Vagina (tissue), 2 donors: ENCODE measurements at regions not wholly inside any gene's neighbourhood (a gene's known extent, or its start where the extent isn't known, plus 50 kb on each side); places are given as distances from the start of the nearest gene placed in this dataset.

ENCODE experiments used
- DNase-seq, 2 donors: peaks; one replicate each; pipeline ENCODE4 v3.0.0-alpha.2; 2017; ENCODE audit errors: extremely low spot score in 2 of 2
- H3K27ac ChIP-seq: fragments of 200-600 bp; sonication (generic); one replicate; pipeline ENCODE4 v1.5.1; 2019
- H3K27me3 ChIP-seq: fragments of 200-600 bp; sonication (generic); one replicate; pipeline ENCODE4 v1.5.1; 2019
- H3K36me3 ChIP-seq, 2 donors: fragments of 200-600 bp; sonication (generic); one replicate each; pipeline ENCODE4 v1.5.1; 2017 to 2019
- H3K4me1 ChIP-seq: fragments of 200-600 bp; sonication (generic); one replicate; pipeline ENCODE4 v1.5.1; 2019
- H3K4me3 ChIP-seq, 2 donors: fragments of 200-600 bp; sonication (generic); 1 replicate in 1 of 2; 2 replicates in 1 of 2; pipeline ENCODE4 v1.5.1; 2016 to 2019
- H3K9me3 ChIP-seq: fragments of 200-600 bp; sonication (generic); one replicate; pipeline ENCODE4 v1.5.1; 2019
- POLR2A ChIP-seq, 2 donors: fragments of 450-650 bp; IDR thresholded peaks; one replicate each; pipeline ENCODE4 v1.6.1; 2017; ENCODE audit warnings: antibody characterized with exemption in 2 of 2, mild to moderate bottlenecking in 2 of 2, moderate library complexity in 2 of 2
- POLR2AphosphoS5 ChIP-seq, 2 donors: sonication (generic); formaldehyde crosslinking; IDR thresholded peaks; one replicate each; pipeline ENCODE4 v1.9.0; 2017; ENCODE audit warnings: antibody characterized with exemption in 2 of 2, mild to moderate bottlenecking in 2 of 2, low read depth in 1 of 2; ENCODE audit not compliant: insufficient read depth in 1 of 2
- intact Hi-C: fragments of 100-400 bp; cut with DNase I; formaldehyde crosslinking; loops from one replicate; pipeline ENCODE4 v1.15.1; 2023
- TF ChIP-seq, protein P1 (sequence below), 3 experiments: fragments of 450-650 bp in 2 of 3; fragments of 200-600 bp in 1 of 3; sonication (generic) in 1 of 3; IDR thresholded peaks; one replicate each; pipeline ENCODE4 v1.5.1; 2017 to 2019; ENCODE audit warnings: antibody characterized with exemption in 3 of 3, mild to moderate bottlenecking in 2 of 3, moderate library complexity in 2 of 3

GRCh38 chr6:100096341-100096740 is 102.3 kb upstream of the MCHR2 start:
- Histone ChIP-seq H3K4me3 (no peak overlapping the region), H3K4me1 (no peaks in the 10 kb centered on the region), H3K9me3 (no peaks in the 10 kb centered on the region), H3K36me3 (no peaks in the 10 kb centered on the region), H3K27me3 (no peaks in the 10 kb centered on the region), H3K27ac (no peak overlapping the region)
- TF ChIP-seq, protein P1, sequence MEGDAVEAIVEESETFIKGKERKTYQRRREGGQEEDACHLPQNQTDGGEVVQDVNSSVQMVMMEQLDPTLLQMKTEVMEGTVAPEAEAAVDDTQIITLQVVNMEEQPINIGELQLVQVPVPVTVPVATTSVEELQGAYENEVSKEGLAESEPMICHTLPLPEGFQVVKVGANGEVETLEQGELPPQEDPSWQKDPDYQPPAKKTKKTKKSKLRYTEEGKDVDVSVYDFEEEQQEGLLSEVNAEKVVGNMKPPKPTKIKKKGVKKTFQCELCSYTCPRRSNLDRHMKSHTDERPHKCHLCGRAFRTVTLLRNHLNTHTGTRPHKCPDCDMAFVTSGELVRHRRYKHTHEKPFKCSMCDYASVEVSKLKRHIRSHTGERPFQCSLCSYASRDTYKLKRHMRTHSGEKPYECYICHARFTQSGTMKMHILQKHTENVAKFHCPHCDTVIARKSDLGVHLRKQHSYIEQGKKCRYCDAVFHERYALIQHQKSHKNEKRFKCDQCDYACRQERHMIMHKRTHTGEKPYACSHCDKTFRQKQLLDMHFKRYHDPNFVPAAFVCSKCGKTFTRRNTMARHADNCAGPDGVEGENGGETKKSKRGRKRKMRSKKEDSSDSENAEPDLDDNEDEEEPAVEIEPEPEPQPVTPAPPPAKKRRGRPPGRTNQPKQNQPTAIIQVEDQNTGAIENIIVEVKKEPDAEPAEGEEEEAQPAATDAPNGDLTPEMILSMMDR (IDR thresholded peaks at IDR 0.05) = no peak
- intact Hi-C loops = no loop called here
- no peak for DNase-seq

DNA sequence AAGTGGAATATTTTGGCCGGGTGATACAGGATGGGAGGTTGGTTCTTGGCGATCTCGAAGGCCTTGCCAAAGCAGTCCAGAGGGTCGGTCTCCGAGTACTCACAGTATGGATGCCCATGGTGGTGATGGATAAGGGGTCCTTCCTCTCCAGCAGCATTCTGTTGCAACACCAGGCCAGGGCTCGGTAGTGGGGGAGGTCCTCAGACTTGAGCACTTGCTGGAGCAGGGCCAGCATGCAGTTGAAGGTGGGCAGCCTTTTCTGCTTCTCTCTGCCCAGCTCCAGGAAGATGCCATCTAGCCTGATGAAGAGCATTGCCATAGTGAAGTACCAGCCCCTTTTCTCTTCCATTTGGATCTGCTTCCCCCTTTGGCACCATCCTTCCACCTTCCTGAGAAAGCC is 99.4 kb upstream of the MCHR2 start:
- Histone ChIP-seq H3K36me3 (no peaks in the 10 kb centered on the region), H3K27me3 (no peaks in the 10 kb centered on the region), H3K4me3 (no peak overlapping the region), H3K9me3 (no peaks in the 10 kb centered on the region), H3K27ac (no peak overlapping the region), H3K4me1 (no peaks in the 10 kb centered on the region)
- intact Hi-C loops = no loop called here
- DNase-seq = no peak
- TF ChIP-seq POLR2A (IDR thresholded peaks at IDR 0.05) (no peak), POLR2AphosphoS5 (IDR thresholded peaks at IDR 0.05; ENCODE audit: insufficient read depth in 1 of 2, low read depth in 1 of 2) (no peak)
- TF ChIP-seq, protein P1 (IDR thresholded peaks at IDR 0.05) = no peak

DNA sequence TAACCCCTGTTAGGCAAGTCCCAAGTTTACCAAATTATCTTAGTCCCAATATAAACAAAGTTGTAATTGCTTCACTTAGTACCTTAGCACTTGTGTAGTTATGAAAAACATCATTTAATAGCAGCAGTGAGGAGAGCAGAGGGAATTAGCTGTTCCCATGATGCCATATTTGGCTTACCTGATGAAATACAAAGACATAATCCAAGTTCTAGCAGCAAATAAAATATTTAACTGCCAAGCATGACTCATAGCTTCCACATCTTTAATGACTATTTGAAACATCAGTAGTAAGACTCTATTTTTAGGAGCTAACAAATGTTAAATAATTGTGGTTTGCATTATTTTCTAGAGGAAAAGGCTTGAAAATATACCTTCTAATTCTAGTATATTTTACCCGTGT is 94.0 kb upstream of the MCHR2 start:
- TF ChIP-seq POLR2A (IDR thresholded peaks at IDR 0.05) (no peak), POLR2AphosphoS5 (IDR thresholded peaks at IDR 0.05; ENCODE audit: insufficient read depth in 1 of 2, low read depth in 1 of 2) (peak in 1 of 2 donors; percentile 14)
- H3K27me3 ChIP-seq = no peaks in the 10 kb centered on the region
- no peaks in the 10 kb centered on the region for H3K9me3 ChIP-seq
- H3K27ac ChIP-seq = no peak overlapping the region
- no peak for DNase-seq
- H3K36me3 ChIP-seq = no peaks in the 10 kb centered on the region
- H3K4me3 ChIP-seq = no peak overlapping the region
- H3K4me1 ChIP-seq = no peaks in the 10 kb centered on the region
- intact Hi-C loops = no loop called here

DNA sequence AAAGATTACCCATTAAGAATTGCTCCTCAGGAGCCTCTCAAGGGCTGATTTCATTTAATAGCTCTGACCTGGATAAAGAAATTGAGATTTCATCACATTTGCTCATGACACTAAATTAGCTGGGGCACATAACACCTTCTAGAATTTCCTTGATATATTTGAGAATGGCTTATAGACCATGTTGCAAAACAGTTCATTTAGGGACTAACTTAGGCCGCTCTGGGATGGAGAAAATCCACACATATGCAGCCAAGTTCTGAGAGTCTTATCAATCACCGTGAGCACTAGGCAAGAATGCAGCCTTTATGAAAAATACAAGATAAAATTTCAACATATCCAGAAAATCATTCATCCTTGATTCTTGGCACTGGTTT is 91.0 kb upstream of the MCHR2 start:
- DNase-seq = no peak
- TF ChIP-seq, protein P1 (IDR thresholded peaks at IDR 0.05) = no peak
- TF ChIP-seq POLR2AphosphoS5 (IDR thresholded peaks at IDR 0.05; ENCODE audit: insufficient read depth in 1 of 2, low read depth in 1 of 2) (no peak), POLR2A (IDR thresholded peaks at IDR 0.05) (no peak)
- H3K36me3 ChIP-seq = no peaks in the 10 kb centered on the region
- no peaks in the 10 kb centered on the region for H3K4me1 ChIP-seq
- no peak overlapping the region for H3K27ac ChIP-seq
- H3K27me3 ChIP-seq = no peaks in the 10 kb centered on the region
- intact Hi-C loops = no loop called here
- no peak overlapping the region for H3K4me3 ChIP-seq
- no peaks in the 10 kb centered on the region for H3K9me3 ChIP-seq

DNA sequence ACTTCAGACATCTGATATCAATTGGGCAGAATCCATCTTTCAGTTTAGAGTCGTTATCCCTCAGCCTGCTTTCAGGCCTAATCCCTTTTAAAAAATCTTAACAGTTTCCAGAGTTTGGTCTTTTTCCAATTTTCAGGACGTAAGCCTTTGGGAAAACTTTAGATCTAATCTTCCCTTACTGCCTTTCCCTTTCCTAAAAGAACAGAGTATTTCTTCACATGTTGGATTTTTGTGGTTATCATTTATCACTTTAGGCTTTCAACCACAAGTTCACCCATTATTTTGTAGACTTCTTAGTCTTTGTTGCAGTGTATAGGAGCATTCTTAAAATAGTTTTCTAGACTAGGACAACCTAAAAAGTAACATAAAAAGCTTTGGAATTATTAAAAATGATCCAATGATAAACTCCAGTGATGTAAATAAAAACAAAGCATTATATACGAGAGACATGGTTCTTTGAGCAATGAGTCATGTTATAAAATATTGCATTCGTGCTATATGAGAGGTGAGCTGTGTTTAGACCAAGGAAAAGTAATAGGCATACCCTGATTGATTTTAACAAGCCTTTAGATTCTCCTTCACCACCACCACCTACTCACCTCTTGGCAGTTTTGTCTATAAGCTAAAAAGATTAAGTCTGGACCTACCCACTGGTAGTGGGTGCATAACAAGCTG is 90.4 kb upstream of the MCHR2 start:
- no peak for TF ChIP-seq POLR2A (IDR thresholded peaks at IDR 0.05)
- TF ChIP-seq, protein P1 (IDR thresholded peaks at IDR 0.05) = no peak
- no peak for TF ChIP-seq POLR2AphosphoS5 (IDR thresholded peaks at IDR 0.05; ENCODE audit: insufficient read depth in 1 of 2, low read depth in 1 of 2)
- DNase-seq = no peak

More for the DNA sequence above, 90.4 kb upstream of the MCHR2 start:
- no peaks in the 10 kb centered on the region for H3K36me3 ChIP-seq
- H3K27ac ChIP-seq = no peak overlapping the region
- intact Hi-C loops = no loop called here
- no peak overlapping the region for H3K4me3 ChIP-seq
- no peaks in the 10 kb centered on the region for H3K9me3 ChIP-seq
- no peaks in the 10 kb centered on the region for H3K27me3 ChIP-seq
- H3K4me1 ChIP-seq = no peaks in the 10 kb centered on the region
